Heart left ventricle (tissue), 16 donors: ENCODE measurements at regions not wholly inside any gene's neighbourhood (a gene's known extent, or its start where the extent isn't known, plus 50 kb on each side); places are given as distances from the start of the nearest gene placed in this dataset.

Experiments used
- ATAC-seq, 4 donors: fragments of 200-7000 bp; cut with Tn5 transposase; one replicate each; pipeline ENCODE4 v1.9.1; 2020 to 2022; ENCODE audit warnings: moderate library complexity in 4 of 4, mild to moderate bottlenecking in 3 of 4, moderate number of reproducible peaks in 1 of 4
- DNase-seq, 5 donors: peaks; one replicate each; pipeline ENCODE4 v3.0.0-alpha.2; 2020
- H3K27ac ChIP-seq, 12 donors: fragments of 200-600 bp; sonication (generic) in 4 of 12; one replicate each; pipeline versions ENCODE4 v1.5.0 to v1.8.0; 2016 to 2022; ENCODE audit warnings: mild to moderate bottlenecking in 2 of 12
- H3K27me3 ChIP-seq, 9 donors: fragments of 200-600 bp; sonication (generic) in 2 of 9; one replicate each; pipeline versions ENCODE4 v1.5.1 to v1.8.0; 2016 to 2022; ENCODE audit warnings: mild to moderate bottlenecking in 3 of 9
- H3K36me3 ChIP-seq, 9 donors: fragments of 200-600 bp; sonication (generic) in 2 of 9; one replicate each; pipeline versions ENCODE4 v1.5.0 to v1.8.0; 2018 to 2022; ENCODE audit warnings: mild to moderate bottlenecking in 2 of 9
- H3K4me1 ChIP-seq, 12 donors: fragments of 200-600 bp; sonication (generic) in 4 of 12; one replicate each; pipeline versions ENCODE4 v1.5.0 to v1.8.0; 2016 to 2022; ENCODE audit warnings: mild to moderate bottlenecking in 3 of 12
- H3K4me3 ChIP-seq, 12 donors: fragments of 200-600 bp; sonication (generic) in 4 of 12; one replicate each; pipeline versions ENCODE4 v1.5.0 to v1.8.0; 2017 to 2022; ENCODE audit warnings: mild to moderate bottlenecking in 9 of 12, moderate library complexity in 4 of 12
- H3K9me3 ChIP-seq, 12 donors: fragments of 200-600 bp; sonication (generic) in 4 of 12; one replicate each; pipeline versions ENCODE4 v1.5.0 to v1.8.0; 2016 to 2022; ENCODE audit warnings: mild to moderate bottlenecking in 1 of 12
- CTCF ChIP-seq, 12 donors: fragments of 200-600 bp; sonication (generic) in 4 of 12; IDR thresholded peaks; one replicate each; pipeline versions ENCODE4 v1.5.0 to v1.8.0; 2018 to 2022; ENCODE audit warnings: antibody characterized with exemption in 12 of 12, mild to moderate bottlenecking in 5 of 12
- POLR2A ChIP-seq, 2 donors: fragments of 450-650 bp; IDR thresholded peaks; one replicate each; pipeline ENCODE4 v1.6.1; 2017; ENCODE audit warnings: antibody characterized with exemption in 2 of 2, mild to moderate bottlenecking in 2 of 2, moderate library complexity in 2 of 2
- whole genome bisulfite sequencing, 4 donors: extraction: QIAGEN DNeasy Blood & Tissue Kit in 2 of 4; methylation state at CpG; one replicate each; pipeline versions ENCODE4 v1.1.5 to v1.1.7; 2013 to 2018; 5-methylcytosine and 5-hydroxymethylcytosine counted together
- intact Hi-C, 10 donors: fragments of 100-400 bp; cut with DNase I; formaldehyde crosslinking; loops; one replicate each; pipeline versions ENCODE4 v1.11.1 to v1.14.2; 2022
- donor health status: ischemic (EF 13 %, LVEDD 7.1; RV severe dilation, severe dysfunction).
- donor health status: healthy with polysubstance abuse.
- donor health status: DM: no; HTN: yes; CAD: no.
- donor health status: DM: no; HTN: no; CAD: no.
- donor health status: ischemic (EF 25% LVEDD 6.9; RV normal size, moderate dysfunction).
- donor health status: ischemic (EF 25% LVEDD 5.7; RV mildly dilated, moderate dysfunction).
- donor health status: healthy.
- donor health status: DM: yes; HTN: yes; CAD: no.
- donor health status: ischemic (EF 35%, LVEDD 5.7; RV mildly dilated, moderate dysfunction).
- donor health status: nonischemic (EF 11% LVEDD 7.7; RV severe dilation, severe dysfunction).
- donor health status: DM: yes; HTN: yes; CAD: no.
- donor health status: PGD.
- donor health status: ischemic (EF 29% LVEDD 5.4; RV normal size, mild dysfunction).
- donor health status: nonischemic (EF 23%, LVEDD 6.1; RV moderate dilation, normal function).

GRCh38 chr6:14349507-14349906, 231.9 kb downstream of the CD83 start:
- peaks cover 0 to 6% (median 0%) of the 10 kb centered on the region in 12 donors for H3K9me3 ChIP-seq
- 63 to 76% (median 63%) methylated on average over 2 of the region's 2 CpGs for WGBS, 4 donors
- no peak for DNase-seq
- no peaks in the 10 kb centered on the region for H3K27me3 ChIP-seq
- H3K4me1 ChIP-seq, result peaks cover 0 to 2% (median 0%) of the 10 kb centered on the region in 12 donors
- H3K36me3 ChIP-seq, result no peaks in the 10 kb centered on the region
- no peak for ATAC-seq
- intact Hi-C loops, result no loop called here
- no peak overlapping the region for H3K27ac ChIP-seq
- TF ChIP-seq POLR2A (IDR thresholded peaks at IDR 0.05), result no peak
- TF ChIP-seq CTCF (IDR thresholded peaks at IDR 0.05), result no peak
- H3K4me3 ChIP-seq, result no peak overlapping the region

GRCh38 chr6:14350210-14350609, 232.6 kb downstream of the CD83 start:
- no peak for DNase-seq
- no peak for TF ChIP-seq POLR2A (IDR thresholded peaks at IDR 0.05)
- TF ChIP-seq CTCF (IDR thresholded peaks at IDR 0.05), result no peak
- intact Hi-C loops, result no loop called here
- peaks cover 0 to 6% (median 0%) of the 10 kb centered on the region in 12 donors for H3K9me3 ChIP-seq
- H3K4me1 ChIP-seq, result peaks cover 0 to 9% (median 4%) of the 10 kb centered on the region in 12 donors
- 86 to 92% (median 91%) methylated on average over 6 of the region's 6 CpGs for WGBS, 4 donors
- H3K27me3 ChIP-seq, result no peaks in the 10 kb centered on the region
- no peak overlapping the region for H3K27ac ChIP-seq
- ATAC-seq, result no peak
- no peak overlapping the region for H3K4me3 ChIP-seq
- H3K36me3 ChIP-seq, result no peaks in the 10 kb centered on the region

GRCh38 chr6:14353281-14353680, 235.7 kb downstream of the CD83 start:
- Histone ChIP-seq H3K9me3 (peaks cover 0 to 6% (median 0%) of the 10 kb centered on the region in 12 donors), H3K27me3 (no peaks in the 10 kb centered on the region), H3K4me1 (peaks cover 0 to 11% (median 5%) of the 10 kb centered on the region in 12 donors), H3K4me3 (no peak overlapping the region), H3K36me3 (no peaks in the 10 kb centered on the region), H3K27ac (no peak overlapping the region)
- intact Hi-C loops, result no loop called here
- 89 to 94% (median 92%) methylated on average over 3 of the region's 3 CpGs for WGBS, 4 donors
- ATAC-seq (no peak), DNase-seq (no peak)
- TF ChIP-seq CTCF (IDR thresholded peaks at IDR 0.05) (no peak), POLR2A (IDR thresholded peaks at IDR 0.05) (no peak)

- 97 to 99% (median 98%) methylated on average over 2 of the region's 2 CpGs for WGBS, 4 donors
- Histone ChIP-seq H3K4me3 (no peak overlapping the region), H3K4me1 (peaks cover 0 to 11% (median 5%) of the 10 kb centered on the region in 12 donors), H3K27ac (no peak overlapping the region), H3K36me3 (no peaks in the 10 kb centered on the region), H3K27me3 (no peaks in the 10 kb centered on the region), H3K9me3 (peaks cover 0 to 6% (median 0%) of the 10 kb centered on the region in 12 donors)
- ATAC-seq (no peak), DNase-seq (no peak)
- intact Hi-C loops, result no loop called here
- TF ChIP-seq POLR2A (IDR thresholded peaks at IDR 0.05) (no peak), CTCF (IDR thresholded peaks at IDR 0.05) (no peak)
These were observed 236.2 kb downstream of the CD83 start for GRCh38 chr6:14353798-14354197.
